GM19467 (cell line): ENCODE measurements at regions not wholly inside any gene's neighbourhood (a gene's known extent, or its start where the extent isn't known, plus 50 kb on each side); places are given as distances from the start of the nearest gene placed in this dataset.

Experiments used
- ATAC-seq: cut with Tn5 transposase; IDR thresholded peaks from one replicate; pipeline ENCODE4 v1.9.1; 2021; ENCODE audit warnings: mild to moderate bottlenecking, moderate library complexity; ENCODE audit not compliant: unreplicated experiment

DNA sequence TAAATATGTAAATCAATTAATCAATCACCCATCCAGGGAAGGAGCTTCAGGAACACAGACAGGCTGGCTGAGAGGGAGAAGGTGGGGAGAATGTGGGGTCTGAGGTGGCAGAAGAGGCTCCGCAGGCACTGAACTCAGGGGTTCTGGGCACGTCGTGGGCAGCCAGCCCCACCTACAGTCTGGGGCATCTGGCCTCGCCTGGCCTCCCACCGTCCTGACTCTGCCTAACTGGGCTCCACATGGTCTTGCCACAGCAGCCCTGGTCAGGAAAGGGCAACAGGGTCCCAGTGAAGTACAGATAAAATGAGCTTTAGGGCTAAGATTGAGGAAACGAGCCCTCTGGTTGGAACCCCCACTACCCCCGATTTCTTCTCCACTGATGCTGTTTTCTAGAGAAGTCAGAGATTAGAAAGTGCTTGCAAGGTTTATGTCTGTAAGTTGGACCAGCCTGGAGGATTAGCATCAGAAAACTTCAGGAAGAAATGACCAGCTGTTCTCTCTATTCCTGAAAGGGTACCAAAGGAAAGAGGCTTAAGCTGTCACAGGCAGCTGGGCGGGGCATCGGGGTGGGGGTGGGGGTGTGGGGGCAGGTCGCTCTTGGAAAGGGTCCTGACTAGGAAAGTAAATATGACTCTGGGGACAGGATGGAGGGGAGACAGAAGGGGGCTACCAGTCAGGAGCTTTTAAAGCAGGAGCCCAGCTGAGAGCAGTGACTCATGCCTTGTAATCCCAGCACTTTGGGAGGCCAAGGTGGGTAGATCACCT lies 261.7 kb downstream of the BUD13 start:
- no peak for ATAC-seq

DNA sequence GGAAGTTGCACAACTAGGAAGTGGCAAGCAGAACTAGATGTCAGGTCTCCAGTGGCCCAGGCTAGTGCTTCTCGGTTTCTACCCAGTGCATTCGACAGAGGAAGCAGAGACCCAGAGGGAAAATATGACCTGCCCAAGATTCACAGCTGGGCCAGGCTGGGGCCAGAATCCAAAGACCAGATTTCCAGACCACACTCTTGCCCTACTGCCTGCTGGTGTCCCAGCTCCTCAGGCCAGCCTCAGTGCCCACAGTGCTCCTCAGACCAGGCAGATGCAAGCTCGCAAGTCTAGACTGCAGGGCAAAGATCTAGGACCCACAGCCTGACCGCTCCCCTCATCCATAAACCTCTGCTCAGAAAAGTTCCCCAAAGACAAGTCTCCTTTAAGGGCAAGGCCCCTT lies 262.6 kb downstream of the BUD13 start:
- no peak for ATAC-seq

DNA sequence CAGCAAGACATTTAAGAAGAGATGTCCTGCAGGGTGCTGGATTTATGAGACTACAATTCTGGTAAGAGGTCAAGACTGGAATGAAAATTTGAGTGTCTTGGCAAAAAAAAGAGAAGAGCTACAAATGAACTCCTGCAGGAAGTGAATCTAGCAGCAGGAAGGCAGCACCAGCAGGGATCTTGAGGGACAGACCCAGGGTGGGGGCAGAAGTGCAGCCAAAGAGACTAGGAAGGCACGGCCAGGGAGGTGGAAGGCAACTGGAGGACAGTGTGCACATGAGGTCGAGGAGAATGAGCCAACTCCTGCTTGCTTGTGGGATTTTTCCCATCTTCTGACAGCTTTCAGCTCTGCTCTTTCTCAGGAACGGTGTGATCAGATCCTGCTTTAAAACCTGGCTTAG lies 263.2 kb downstream of the BUD13 start:
- no peak for ATAC-seq

DNA sequence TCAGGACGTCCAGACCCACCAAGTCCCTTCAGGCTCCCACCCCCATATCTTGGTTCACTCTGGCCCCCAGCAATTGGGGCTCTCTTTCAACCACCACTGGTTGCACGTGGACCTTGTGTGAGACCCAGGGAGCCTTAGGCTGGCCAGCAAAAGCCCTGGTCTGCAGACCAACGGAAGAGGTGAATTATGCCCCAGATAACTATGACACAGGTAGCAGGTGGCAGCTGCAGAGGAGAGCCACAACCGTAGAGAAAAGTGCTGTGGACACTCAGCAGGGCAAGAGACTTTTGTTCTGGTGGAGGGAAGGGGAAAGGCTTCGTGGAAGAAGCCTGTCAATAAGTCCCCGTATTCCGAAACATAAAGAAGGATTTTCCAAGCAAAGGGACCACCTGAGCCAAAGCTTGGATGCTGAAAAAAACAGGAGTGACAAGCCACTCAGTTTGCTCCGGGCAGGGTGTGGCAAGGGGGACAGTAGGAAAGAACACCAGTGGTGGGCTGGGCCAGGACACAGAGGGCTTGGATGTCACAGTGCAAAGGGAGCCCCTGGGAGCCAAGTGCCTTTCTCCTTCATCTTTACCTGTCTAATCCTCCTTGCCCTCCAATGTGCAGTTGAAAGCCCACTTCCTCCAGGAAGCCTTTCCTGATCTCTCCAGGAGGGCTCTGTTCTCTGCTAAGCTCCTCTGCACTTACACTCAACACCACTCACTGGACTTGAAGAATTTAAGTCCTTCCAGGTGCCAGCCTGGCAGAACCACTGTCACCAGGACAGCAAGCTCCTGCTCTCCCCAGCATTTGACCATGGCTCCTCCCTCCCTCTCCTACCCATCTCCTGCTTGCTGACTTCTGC lies 264.7 kb downstream of the BUD13 start:
- no peak for ATAC-seq

DNA sequence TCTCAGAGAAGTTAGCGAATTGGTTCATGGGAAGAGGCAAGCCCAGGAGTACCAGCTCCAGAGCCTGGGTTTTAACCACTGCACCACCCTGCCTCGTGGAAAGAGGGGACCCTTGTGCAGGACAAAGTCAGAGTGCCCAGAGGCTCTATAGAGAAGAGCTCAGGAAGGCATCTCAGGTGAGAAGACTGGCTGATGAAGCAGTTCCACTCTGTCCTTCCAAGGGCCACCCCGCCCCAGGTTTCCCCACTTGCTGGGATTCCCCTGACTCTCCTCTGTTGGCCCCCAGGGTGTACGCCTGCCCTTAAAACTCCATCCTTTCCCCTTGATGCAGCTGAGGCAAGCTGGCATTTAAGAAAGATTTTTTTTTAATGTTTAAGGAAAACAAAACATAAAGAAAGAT lies 265.8 kb downstream of the BUD13 start:
- no peak for ATAC-seq

DNA sequence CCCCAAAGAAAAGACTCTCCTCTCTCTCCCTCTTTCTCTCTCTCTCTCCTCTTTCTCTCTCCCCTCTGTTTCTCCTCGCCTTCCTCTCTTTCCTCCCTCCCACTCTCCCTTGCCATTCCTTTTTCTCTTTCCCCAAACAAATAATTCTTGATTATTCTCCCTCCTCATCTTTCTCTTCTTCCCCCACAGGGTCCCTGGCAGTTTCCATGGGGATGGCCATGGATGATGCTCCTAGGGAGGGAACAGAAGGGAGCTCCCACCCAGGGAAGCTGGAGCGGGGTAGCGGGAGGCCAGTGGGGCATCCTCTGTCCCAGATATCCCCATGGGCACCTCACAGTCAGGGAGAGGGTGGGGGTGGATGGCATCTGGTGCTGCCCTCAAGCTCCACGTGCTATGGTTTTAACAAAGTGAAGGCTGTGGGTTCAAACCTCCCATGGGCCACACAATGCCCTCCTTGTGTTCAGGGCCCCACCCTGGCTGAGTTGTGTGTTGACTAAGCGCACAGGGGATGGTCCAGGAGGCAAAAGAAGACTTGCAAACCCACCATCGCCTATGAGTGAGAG lies 266.4 kb downstream of the BUD13 start:
- ATAC-seq = no peak

DNA sequence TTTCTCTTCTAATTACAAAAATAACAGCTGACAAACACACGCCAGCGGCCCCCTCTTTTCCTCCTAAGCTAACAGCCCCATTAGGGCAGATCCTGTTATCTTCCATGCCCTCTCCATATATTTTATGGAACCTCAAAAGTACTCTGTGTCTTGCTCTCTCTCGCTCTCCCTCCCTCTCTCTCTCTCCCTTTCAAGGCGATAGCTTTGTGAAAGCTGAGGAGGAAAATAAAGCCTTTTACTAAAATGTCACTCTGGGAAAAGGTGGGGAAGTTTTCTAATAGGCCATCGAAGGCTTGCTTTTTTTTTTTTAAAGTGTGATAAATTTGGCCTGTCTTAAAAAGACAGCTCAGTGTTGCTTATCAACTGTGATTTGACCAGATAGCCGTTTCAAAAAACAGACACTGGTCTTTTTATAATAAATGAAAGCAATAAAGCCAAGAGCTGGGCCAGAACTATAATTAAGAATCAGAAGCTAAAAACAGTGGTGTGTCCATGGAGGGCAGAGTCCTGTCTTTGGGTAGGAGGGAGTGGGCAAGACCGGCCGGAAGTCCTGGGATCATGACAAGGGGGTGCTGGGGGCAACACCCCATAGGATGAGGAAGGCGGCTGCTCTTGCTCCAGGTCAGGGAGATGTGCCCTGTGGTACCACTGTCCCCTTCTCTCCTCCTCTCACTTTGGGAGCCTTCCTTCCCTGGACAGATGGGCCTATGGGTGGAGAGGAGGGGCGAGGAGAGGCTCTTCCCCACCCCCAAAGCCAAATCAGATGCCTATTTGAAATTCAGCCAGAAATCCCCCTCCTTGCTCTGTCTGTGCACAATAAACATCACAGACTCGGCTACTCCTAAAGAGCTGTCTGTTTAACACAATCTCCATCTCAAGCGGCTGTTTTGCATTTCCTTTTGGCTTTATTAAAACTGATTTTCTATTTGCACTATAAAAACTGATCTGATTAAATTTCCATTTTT lies 267.2 kb downstream of the BUD13 start:
- ATAC-seq = no peak

DNA sequence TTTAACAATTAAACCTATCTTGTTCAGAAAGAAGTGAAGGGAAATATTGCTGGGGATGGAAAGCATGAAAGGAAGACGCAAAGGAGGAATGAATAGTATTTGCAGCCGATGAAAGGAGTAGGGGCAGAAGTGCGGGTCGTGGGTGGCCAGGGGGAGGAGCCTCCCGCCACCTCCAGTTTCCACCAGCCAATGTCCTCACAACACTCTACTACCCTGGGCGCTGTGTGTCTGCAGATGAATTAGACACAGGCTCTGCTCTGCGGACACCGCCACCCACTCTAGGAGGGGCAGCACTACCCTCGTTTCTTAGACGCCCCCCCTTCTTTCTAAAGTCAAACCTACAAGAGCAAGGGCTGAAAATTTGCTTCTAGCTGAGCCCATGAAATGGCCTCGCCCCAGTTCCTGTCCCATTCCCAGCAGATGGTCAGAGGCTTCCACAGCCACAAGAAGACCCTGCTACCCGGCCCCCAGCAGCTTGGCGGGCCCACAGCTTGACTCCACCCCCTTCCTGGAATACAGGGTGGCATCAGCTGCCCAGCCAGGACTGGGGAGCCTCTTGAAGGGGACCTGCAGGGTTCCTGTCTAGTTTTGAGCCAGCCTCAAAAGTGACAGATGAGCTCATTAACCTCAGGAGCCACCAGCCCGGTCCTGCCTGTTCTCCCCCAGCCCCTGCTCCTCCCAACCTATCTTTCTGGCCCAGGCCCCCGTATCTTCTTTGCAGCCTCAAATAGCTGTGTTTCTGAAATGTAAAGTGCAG lies 268.1 kb downstream of the BUD13 start:
- ATAC-seq = no peak

DNA sequence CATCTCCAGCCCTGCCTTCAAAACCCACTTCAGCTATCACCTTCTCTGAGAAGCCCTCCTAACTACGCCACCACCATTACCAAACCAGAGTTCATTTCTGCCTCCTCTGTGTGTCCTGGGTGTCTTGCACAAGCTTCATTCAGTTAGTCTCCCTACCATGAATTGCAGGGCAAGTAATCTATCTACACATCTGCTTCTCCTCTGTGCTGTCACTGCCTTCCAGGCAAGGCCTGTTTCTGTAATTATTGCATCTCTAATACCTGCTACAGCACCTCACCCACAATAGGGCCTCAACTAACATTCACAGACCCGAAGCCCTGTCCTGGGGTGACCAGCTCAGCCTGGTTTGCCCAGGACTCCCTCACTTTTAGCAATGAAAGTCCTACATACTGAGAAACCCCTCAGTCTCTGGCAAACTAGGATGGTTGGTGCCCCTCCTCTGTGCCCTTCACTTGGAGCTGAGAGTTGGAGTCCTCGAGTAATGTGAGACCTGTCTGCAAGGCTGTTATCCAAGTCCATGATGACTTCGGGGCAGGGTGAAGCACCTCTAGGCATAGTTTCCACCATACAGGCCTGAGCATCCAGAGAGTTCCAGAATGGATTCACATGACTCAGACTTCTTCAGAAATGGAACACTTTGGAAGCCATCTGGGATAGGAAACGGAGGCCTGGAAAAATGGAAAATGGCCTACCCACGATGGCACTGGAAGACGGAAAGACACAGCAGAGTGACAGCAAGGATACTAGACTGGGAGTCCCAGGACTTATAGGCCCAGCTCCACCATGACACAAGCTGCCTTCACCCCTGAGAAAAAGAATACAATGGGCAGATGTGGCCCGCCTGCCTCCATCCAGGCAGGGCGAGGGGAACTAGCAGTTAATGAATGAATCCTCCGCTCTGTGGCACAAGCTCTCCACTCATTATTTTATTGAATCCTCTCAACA lies 269.3 kb downstream of the BUD13 start:
- ATAC-seq = no peak

DNA sequence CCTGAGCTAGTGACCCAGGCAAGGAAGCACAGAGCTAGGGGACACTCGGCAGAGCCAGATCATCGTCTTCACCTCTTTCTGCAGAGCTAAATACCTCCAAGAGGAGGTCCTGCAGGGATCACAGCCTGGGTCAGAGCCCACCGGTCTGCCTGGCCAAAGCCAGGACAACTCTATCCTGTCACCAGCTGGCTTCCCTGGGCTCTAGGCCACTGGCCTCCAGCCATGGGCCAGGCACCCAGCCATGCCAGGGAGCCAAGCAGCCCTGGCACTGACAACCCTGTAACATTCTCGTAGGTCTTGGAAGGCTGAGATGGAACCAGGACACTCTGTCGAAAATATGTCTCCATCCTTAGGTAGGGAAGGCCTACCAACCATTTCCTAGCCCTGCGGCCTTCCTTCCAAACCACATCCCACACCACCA lies 270.1 kb downstream of the BUD13 start:
- no peak for ATAC-seq

DNA sequence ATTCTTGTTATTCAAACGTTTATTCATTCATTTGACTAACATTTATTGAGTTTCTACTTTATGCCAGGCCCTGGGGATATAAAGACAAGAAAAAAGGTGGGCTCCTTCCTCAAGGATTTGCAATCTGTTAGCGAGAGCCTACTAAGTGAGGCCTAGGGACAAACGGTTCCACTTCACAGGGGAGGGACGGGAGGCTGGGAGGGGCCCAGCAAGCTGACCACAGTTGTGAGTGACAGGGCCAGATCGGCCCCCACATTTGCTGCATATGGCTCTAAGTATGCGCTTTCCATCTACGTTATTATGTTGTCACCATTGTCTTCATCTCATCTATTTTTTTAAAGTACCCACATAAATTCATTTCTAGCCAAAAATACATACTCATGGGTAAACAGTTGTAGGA lies 271.1 kb downstream of the BUD13 start:
- ATAC-seq = no peak

DNA sequence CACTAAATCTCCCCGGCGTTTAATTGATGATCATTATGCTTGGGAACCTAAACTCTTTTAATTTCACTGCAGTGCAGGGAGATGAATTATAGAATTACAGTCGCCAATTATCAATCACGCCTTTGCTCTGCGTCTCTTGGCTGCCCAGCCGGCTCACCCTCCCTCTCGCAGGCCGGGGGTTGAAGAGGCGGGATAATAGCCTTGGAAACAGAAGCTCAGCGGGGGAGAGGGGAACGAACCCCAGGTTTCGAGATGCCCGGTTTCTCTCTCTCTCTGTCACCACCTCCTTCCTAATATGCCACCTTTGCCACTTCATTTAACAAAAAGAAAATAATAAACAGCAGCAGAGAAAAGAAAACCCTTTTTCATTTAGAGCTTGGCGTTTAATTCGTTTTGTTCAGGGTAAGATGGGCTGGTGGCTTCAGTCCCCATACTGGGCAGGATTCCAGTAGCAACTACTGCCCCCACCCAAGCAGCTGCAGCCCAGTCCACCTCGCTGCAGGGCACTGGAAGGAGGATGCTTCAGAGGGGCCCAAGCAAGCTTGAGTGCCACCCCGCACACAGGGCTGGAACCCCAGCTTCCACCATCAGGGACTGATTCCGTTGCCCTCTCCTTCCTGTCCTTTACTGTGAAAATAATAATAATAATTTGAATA lies 271.7 kb downstream of the BUD13 start:
- ATAC-seq = no peak

DNA sequence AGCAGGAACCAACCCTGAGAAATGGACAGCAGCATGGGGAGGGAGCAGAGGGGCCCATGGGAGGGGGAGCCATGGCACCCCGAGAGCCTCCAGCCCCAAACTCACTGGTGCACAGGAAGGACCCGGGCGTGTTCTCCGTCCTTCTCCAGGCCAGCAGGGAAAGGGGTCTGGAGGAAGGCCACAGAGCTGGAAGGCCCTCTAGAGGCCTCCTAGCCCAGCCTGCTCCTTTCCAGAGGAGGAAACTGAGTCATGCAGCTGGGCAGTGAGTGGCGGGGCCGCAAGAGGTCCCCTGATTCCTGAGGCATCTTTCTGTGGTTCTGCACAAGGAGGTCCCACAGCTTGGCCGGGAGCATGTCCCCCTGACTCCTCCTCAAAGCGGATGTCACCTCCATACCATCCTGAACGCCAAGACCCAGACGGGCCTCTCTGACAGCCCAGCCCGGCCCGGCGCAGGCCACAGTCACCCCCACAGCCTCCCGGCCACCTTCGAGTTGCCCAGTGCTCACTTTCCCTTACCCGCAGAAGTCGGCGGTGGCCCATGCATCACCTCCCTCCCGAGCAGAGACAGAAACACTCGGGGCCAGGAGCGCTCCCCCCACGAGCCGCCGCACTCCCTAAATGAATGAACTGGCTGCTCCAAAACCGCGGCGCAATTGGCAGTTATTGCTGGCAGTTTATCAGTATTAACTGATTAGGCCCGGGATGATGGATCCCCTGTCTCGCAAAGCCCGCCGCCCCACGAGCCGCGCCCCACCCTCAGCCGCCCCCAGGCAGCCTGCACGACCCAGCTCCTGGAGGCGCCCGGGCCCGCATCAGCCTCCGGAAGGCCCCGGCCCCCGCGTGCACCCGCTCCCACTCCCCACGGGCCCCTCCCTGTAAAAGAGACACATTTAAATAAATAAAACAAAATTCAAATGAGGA lies 272.5 kb downstream of the BUD13 start:
- ATAC-seq = no peak

DNA sequence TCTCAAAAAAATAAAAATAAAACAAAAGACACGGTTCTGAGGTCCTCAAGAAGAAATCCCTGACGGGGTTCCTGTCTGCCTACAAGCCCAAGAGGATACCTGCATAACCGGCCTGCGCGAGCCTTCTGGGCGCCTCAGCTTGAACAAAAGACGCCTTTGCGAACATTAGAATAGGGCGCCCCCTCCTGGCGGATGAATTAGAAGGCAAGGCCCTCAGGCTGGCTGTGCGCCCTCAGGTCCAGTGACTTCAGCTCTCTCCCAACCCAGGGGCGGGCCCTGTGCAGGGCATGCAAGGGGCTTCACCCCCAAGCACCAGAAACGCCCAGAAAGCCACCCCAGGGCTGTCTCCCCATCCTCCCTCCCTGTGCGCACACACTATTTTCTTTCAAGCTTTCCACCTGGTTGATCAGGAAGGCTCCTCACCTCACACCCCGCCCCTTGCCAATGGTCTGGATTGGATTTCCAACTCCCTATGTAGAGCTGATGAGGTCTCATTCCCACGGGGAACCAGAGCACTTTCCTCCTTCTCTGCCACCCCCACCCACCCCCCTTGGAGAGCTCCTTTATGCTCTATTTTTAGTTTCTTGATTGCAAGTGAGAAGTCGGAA lies 273.3 kb downstream of the BUD13 start:
- no peak for ATAC-seq

DNA sequence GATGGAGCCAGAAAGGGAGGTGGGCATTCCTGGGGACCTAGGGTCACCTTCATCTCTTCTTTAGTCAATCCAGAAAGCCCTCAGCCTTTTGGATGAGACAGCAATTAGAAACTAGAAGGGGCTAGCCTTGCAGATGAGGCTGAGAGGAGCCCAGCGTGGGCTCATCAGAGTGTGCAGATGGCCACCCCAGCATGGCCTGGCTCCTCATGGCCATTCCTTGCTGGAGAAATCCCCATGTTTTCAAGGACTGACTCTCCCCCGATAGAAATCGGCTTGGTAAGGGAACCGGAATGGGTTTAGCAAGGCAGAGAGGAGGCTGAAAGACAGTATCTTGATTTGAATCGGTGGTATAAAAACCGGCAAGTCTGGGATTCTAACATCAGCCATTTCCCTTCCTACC lies 274.6 kb downstream of the BUD13 start:
- no peak for ATAC-seq

DNA sequence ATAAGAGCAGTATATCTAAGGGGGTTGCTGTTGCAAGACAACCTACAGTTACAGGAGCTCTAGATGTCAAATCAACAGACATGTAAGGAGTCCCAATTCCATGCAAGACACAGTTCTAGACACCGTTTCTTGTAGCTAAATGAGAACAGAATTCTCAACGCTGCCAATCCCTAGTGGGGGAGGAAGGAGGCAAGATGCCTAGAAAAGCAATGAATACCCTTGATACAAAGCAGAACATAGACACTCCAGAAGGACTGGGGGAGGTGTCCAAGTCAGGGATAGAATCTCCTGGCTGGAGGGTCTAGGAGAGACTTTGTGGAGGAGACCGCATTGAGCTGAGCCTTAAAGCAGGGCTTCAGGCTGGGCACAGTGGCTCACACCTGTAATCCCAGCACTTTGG lies 280.2 kb downstream of the BUD13 start:
- no peak for ATAC-seq

DNA sequence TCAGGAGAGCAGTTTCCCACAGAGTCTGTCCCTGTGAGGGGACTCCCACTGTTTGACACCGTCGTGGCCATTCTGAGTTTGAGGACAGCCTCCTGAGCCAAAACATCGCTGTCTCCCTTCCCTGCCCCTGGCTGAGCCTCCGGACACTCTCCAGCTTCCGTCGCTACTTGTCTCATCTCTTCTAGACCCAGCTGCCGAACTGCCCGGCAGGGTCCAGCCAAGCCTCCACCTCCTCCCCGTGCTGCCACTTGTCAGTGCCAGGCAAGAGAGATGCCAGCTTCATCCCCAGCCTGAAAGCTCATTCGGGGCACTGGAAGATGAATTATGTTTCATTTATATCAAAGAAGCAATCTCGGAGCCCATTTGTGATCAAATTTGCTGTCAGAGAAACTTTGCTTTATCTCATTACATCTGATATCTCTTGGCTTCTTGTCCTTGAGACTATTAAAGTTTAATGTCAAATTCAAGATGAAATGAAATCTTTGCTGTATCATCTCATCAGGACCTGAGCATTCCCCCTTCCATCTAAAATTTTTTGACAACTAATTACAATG lies 283.9 kb downstream of the BUD13 start:
- no peak for ATAC-seq
